WTC11 (cell line): ENCODE measurements at regions not wholly inside any gene's neighbourhood (a gene's known extent, or its start where the extent isn't known, plus 50 kb on each side); places are given as distances from the start of the nearest gene placed in this dataset.

ENCODE experiments used
- ESRRA ChIP-seq: sonication (generic); formaldehyde crosslinking; IDR thresholded peaks from 2 replicates; pipeline ENCODE4 v1.8.1; 2022; ENCODE audit warnings: mild to moderate bottlenecking, missing genetic modification reagents, borderline replicate concordance
- ZBTB21 ChIP-seq: sonication (generic); formaldehyde crosslinking; IDR thresholded peaks from 2 replicates; pipeline ENCODE4 v1.8.1; 2023; ENCODE audit warnings: mild to moderate bottlenecking, missing genetic modification reagents, borderline replicate concordance
- ZNF121 ChIP-seq: sonication (generic); formaldehyde crosslinking; IDR thresholded peaks from 2 replicates; pipeline ENCODE4 v1.8.0; 2023; ENCODE audit warnings: missing genetic modification reagents
- ZNF138 ChIP-seq: sonication (generic); formaldehyde crosslinking; conservative IDR thresholded peaks from 2 replicates; pipeline ENCODE4 v1.8.1; 2022; ENCODE audit warnings: mild to moderate bottlenecking, moderate library complexity, missing genetic modification reagents
- TF ChIP-seq, protein P1 (sequence below): fragments of 200-600 bp; IDR thresholded peaks from 2 replicates; pipeline ENCODE4 v1.8.0; 2022; ENCODE audit warnings: antibody characterized with exemption
- TF ChIP-seq, protein P2 (sequence below): sonication (generic); formaldehyde crosslinking; IDR thresholded peaks from 2 replicates; pipeline ENCODE4 v1.8.1; 2023; ENCODE audit warnings: mild to moderate bottlenecking, missing genetic modification reagents
- TF ChIP-seq, protein P3 (sequence below): sonication (generic); formaldehyde crosslinking; IDR thresholded peaks from 2 replicates; pipeline ENCODE4 v1.8.0; 2022; ENCODE audit warnings: mild to moderate bottlenecking, missing genetic modification reagents
- TF ChIP-seq, protein P4 (sequence below): sonication (generic); formaldehyde crosslinking; IDR thresholded peaks from 2 replicates; pipeline ENCODE4 v1.8.1; 2022; ENCODE audit warnings: low read depth, missing genetic modification reagents, borderline replicate concordance

DNA sequence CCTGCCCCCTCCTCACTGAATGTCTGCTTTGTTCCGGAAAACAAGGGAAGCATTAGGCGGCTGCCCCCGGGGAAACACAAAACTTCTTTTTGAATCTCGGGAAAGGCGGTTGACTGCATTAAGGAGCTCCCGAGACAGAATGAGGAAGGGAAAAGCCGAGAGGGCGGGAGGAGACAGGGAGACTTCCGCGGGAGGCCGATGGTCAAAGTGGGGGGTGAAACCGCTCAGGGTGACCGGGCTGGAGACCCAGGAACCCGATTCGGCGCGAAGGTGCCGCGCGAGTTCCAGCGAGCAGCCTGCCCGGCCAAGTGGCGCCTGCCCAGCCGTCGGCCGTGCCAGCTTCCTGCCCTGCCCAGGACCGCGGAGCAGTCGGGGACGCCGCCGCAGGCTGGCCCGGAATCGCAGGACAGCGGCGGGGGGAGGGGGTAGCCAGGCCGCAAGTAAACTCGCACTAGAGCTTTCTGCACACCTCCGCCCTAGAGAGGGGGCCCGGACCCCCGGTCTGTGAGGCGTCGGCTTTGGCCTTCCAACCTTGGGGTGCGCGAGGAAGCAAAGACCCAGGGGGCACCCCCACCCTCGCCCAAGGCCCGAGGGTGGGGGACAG, 55.1 kb upstream of the BCOR start:
- TF ChIP-seq, protein P1, sequence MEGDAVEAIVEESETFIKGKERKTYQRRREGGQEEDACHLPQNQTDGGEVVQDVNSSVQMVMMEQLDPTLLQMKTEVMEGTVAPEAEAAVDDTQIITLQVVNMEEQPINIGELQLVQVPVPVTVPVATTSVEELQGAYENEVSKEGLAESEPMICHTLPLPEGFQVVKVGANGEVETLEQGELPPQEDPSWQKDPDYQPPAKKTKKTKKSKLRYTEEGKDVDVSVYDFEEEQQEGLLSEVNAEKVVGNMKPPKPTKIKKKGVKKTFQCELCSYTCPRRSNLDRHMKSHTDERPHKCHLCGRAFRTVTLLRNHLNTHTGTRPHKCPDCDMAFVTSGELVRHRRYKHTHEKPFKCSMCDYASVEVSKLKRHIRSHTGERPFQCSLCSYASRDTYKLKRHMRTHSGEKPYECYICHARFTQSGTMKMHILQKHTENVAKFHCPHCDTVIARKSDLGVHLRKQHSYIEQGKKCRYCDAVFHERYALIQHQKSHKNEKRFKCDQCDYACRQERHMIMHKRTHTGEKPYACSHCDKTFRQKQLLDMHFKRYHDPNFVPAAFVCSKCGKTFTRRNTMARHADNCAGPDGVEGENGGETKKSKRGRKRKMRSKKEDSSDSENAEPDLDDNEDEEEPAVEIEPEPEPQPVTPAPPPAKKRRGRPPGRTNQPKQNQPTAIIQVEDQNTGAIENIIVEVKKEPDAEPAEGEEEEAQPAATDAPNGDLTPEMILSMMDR: no peak
- TF ChIP-seq ZNF138 (CRISPR knock-in tag): no peak
- no peak for TF ChIP-seq ESRRA (CRISPR knock-in tag)
- TF ChIP-seq ZBTB21 (CRISPR knock-in tag): no peak
- TF ChIP-seq, protein P2, sequence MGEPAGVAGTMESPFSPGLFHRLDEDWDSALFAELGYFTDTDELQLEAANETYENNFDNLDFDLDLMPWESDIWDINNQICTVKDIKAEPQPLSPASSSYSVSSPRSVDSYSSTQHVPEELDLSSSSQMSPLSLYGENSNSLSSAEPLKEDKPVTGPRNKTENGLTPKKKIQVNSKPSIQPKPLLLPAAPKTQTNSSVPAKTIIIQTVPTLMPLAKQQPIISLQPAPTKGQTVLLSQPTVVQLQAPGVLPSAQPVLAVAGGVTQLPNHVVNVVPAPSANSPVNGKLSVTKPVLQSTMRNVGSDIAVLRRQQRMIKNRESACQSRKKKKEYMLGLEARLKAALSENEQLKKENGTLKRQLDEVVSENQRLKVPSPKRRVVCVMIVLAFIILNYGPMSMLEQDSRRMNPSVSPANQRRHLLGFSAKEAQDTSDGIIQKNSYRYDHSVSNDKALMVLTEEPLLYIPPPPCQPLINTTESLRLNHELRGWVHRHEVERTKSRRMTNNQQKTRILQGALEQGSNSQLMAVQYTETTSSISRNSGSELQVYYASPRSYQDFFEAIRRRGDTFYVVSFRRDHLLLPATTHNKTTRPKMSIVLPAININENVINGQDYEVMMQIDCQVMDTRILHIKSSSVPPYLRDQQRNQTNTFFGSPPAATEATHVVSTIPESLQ (CRISPR knock-in tag): no peak
- TF ChIP-seq ZNF121 (CRISPR knock-in tag): no peak
- TF ChIP-seq, protein P3, sequence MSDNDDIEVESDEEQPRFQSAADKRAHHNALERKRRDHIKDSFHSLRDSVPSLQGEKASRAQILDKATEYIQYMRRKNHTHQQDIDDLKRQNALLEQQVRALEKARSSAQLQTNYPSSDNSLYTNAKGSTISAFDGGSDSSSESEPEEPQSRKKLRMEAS: no peak
- TF ChIP-seq, protein P4, sequence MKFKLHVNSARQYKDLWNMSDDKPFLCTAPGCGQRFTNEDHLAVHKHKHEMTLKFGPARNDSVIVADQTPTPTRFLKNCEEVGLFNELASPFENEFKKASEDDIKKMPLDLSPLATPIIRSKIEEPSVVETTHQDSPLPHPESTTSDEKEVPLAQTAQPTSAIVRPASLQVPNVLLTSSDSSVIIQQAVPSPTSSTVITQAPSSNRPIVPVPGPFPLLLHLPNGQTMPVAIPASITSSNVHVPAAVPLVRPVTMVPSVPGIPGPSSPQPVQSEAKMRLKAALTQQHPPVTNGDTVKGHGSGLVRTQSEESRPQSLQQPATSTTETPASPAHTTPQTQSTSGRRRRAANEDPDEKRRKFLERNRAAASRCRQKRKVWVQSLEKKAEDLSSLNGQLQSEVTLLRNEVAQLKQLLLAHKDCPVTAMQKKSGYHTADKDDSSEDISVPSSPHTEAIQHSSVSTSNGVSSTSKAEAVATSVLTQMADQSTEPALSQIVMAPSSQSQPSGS (CRISPR knock-in tag): no peak
